A673 (cell line): ENCODE measurements at regions not wholly inside any gene's neighbourhood (a gene's known extent, or its start where the extent isn't known, plus 50 kb on each side); places are given as distances from the start of the nearest gene placed in this dataset.

Experiments used
- BruUV-seq: library from RNA; stranded (reverse); fragments of 400-500 nt; replicated peaks from 2 replicates; lab custom pipeline; 2021; lab: Mats Ljungman, UMichigan
- CTCF ChIA-PET: fragments of 300-600 bp; sonication (Branson Sonifier 250); formaldehyde crosslinking; loops from one replicate; lab custom pipeline; 2022; ENCODE audit warnings: antibody characterized with exemption; lab: Charles Lee
- POLR2A ChIA-PET: fragments of 300-600 bp; sonication (Branson Sonifier 250); formaldehyde crosslinking; loops from one replicate; lab custom pipeline; 2022; ENCODE audit warnings: antibody characterized with exemption; ENCODE audit not compliant: low non-redundant PET; lab: Charles Lee
- DNase-seq: peaks from one replicate; pipeline ENCODE4 v3.0.0-alpha.2; 2015; ENCODE audit warnings: low spot score
- H3K27ac ChIP-seq: fragments of 200-600 bp; sonication (generic); 2 replicates; pipeline ENCODE4 v1.5.1; 2016; ENCODE audit warnings: mixed run types, low read depth, mild to moderate bottlenecking, mixed read lengths, antibody characterized with exemption, low read length; ENCODE audit not compliant: poor library complexity, severe bottlenecking
- H3K27me3 ChIP-seq: fragments of 200-600 bp; sonication (generic); replicated peaks from 2 replicates; pipeline ENCODE4 v1.6.1; 2017; ENCODE audit warnings: mixed run types, low read depth, mild to moderate bottlenecking, mixed read lengths, antibody characterized with exemption, low read length; ENCODE audit not compliant: insufficient read depth, poor library complexity
- H3K36me3 ChIP-seq: fragments of 200-600 bp; sonication (generic); 2 replicates; pipeline ENCODE4 v1.6.1; 2016; ENCODE audit warnings: mixed run types, mild to moderate bottlenecking, mixed read lengths, antibody characterized with exemption, low read length; ENCODE audit not compliant: insufficient read depth, poor library complexity, severe bottlenecking
- H3K4me1 ChIP-seq: fragments of 200-600 bp; sonication (generic); 2 replicates; pipeline ENCODE4 v1.6.1; 2017; ENCODE audit warnings: mixed run types, mild to moderate bottlenecking, mixed read lengths, antibody characterized with exemption, low read length; ENCODE audit not compliant: insufficient read depth, poor library complexity, severe bottlenecking
- H3K4me3 ChIP-seq: fragments of 200-600 bp; sonication (generic); 2 replicates; pipeline ENCODE4 v1.5.1; 2016; ENCODE audit warnings: low read depth, mixed run types, mild to moderate bottlenecking, mixed read lengths, low read length; ENCODE audit not compliant: poor library complexity, severe bottlenecking
- H3K9me3 ChIP-seq: fragments of 200-600 bp; sonication (generic); 2 replicates; pipeline ENCODE4 v1.6.1; 2016; ENCODE audit warnings: mixed run types, low read depth, mild to moderate bottlenecking, mixed read lengths, antibody characterized with exemption, low read length; ENCODE audit not compliant: poor library complexity, severe bottlenecking
- EZH2 ChIP-seq: fragments of 200-600 bp; sonication (generic); IDR thresholded peaks from 2 replicates; pipeline ENCODE4 v1.6.1; 2017; ENCODE audit warnings: borderline replicate concordance, low read depth, mild to moderate bottlenecking, mixed read lengths, antibody characterized with exemption, low read length; ENCODE audit not compliant: poor library complexity, severe bottlenecking
- intact Hi-C: fragments of 100-400 bp; cut with micrococcal nuclease; formaldehyde crosslinking; loops from one replicate; pipeline ENCODE4 v1.10.0; 2022; ENCODE audit not compliant: unreplicated experiment
- TF ChIP-seq, protein P1 (sequence below): fragments of 300-800, 200-600 bp; sonication (generic); conservative IDR thresholded peaks from 2 replicates; pipeline ENCODE4 v1.5.1; 2017; ENCODE audit warnings: low read depth, mild to moderate bottlenecking, antibody characterized with exemption, low read length, moderate library complexity, mixed read lengths

DNA sequence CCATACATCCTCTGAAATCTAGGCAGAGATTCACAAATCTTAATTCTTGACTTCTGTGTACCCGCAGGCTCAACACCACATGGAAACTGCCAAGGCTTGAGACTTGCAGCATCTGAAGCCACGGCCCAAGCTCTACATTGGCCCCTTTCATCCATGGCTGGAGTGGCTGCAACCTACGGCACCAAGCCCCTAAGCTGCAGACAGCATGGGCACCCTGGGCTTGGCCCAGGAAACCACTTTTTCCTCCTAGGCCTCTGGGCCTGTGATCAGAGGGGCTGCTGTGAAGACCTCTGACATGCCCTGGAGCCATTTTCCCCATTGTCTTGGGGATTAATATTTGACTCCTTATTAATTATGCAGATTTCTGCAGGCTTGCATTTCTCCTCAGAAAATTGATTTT lies 457.9 kb downstream of the GRIA2 start:
- H3K4me1 ChIP-seq = no peaks in the 10 kb centered on the region
- TF ChIP-seq, protein P1, sequence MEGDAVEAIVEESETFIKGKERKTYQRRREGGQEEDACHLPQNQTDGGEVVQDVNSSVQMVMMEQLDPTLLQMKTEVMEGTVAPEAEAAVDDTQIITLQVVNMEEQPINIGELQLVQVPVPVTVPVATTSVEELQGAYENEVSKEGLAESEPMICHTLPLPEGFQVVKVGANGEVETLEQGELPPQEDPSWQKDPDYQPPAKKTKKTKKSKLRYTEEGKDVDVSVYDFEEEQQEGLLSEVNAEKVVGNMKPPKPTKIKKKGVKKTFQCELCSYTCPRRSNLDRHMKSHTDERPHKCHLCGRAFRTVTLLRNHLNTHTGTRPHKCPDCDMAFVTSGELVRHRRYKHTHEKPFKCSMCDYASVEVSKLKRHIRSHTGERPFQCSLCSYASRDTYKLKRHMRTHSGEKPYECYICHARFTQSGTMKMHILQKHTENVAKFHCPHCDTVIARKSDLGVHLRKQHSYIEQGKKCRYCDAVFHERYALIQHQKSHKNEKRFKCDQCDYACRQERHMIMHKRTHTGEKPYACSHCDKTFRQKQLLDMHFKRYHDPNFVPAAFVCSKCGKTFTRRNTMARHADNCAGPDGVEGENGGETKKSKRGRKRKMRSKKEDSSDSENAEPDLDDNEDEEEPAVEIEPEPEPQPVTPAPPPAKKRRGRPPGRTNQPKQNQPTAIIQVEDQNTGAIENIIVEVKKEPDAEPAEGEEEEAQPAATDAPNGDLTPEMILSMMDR = no peak
- TF ChIP-seq EZH2 = no peak
- POLR2A ChIA-PET = no interaction called here
- H3K36me3 ChIP-seq = no peaks in the 10 kb centered on the region
- no peaks in the 10 kb centered on the region for H3K9me3 ChIP-seq
- no peak overlapping the region for H3K4me3 ChIP-seq
- no TSS peak for BruUV-seq
- no peaks in the 10 kb centered on the region for H3K27me3 ChIP-seq
- DNase-seq = no peak
- H3K27ac ChIP-seq = no peak overlapping the region
- intact Hi-C loops = no loop called here
- CTCF ChIA-PET = no interaction called here

- H3K4me1 ChIP-seq = no peaks in the 10 kb centered on the region
- no peak overlapping the region for H3K27ac ChIP-seq
- DNase-seq = no peak
- H3K9me3 ChIP-seq = no peaks in the 10 kb centered on the region
- no peak overlapping the region for H3K4me3 ChIP-seq
- POLR2A ChIA-PET = no interaction called here
- H3K36me3 ChIP-seq = no peaks in the 10 kb centered on the region
- no TSS peak for BruUV-seq
- TF ChIP-seq, protein P1 = no peak
- no peak for TF ChIP-seq EZH2
- intact Hi-C loops = no loop called here
- CTCF ChIA-PET = no interaction called here
- H3K27me3 ChIP-seq = no peaks in the 10 kb centered on the region
Observed at GRCh38 chr4:157674699-157675098, 454.2 kb downstream of the GRIA2 start.

DNA sequence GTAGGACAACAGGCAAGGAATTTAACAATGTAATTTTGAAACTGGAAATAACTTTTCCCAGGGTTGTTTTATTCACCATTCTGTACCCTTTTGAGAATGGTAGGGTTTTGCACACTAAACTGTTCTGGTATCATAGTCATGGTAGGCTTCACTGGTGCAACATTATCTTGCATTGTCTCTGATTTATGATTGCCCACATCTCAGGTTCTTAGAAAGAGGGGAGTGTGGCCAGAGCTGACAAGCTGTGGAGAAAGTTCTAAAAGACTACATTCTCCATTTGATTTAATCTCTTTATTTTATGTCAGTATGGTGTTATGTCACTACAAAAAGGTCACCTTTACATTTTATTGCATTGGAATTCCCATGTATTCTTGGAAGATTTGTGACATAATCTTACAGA lies 447.3 kb downstream of the GRIA2 start:
- intact Hi-C loops = no loop called here
- Histone ChIP-seq H3K27ac (no peak overlapping the region), H3K4me1 (no peaks in the 10 kb centered on the region), H3K9me3 (no peaks in the 10 kb centered on the region), H3K4me3 (no peak overlapping the region), H3K36me3 (no peaks in the 10 kb centered on the region), H3K27me3 (no peaks in the 10 kb centered on the region)
- ChIA-PET CTCF (no interaction called here), POLR2A (no interaction called here)
- no TSS peak for BruUV-seq
- TF ChIP-seq, protein P1 = no peak
- no peak for TF ChIP-seq EZH2
- DNase-seq = no peak
